GM21576 (cell line): ENCODE measurements at regions not wholly inside any gene's neighbourhood (a gene's known extent, or its start where the extent isn't known, plus 50 kb on each side); places are given as distances from the start of the nearest gene placed in this dataset.
"Not testable (repeated sequence)": the region's sequence is repeated elsewhere in the genome, so short reads cannot be mapped to it uniquely, and the experiment has no call there.

ENCODE experiments used
- ATAC-seq: cut with Tn5 transposase; IDR thresholded peaks from one replicate; pipeline ENCODE4 v1.9.1; 2021; ENCODE audit warnings: mild to moderate bottlenecking, moderate library complexity; ENCODE audit not compliant: unreplicated experiment

GRCh38 chr2:221775096-221775495 is 203.0 kb upstream of the EPHA4 start:
- no peak for ATAC-seq

GRCh38 chr2:221774136-221774535 is 202.0 kb upstream of the EPHA4 start:
- ATAC-seq = no peak

GRCh38 chr2:221771297-221771696 is 199.2 kb upstream of the EPHA4 start:
- no peak for ATAC-seq

GRCh38 chr2:221767106-221768012 is 195.3 kb upstream of the EPHA4 start:
- ATAC-seq = no peak

GRCh38 chr2:221762496-221762895 is 190.4 kb upstream of the EPHA4 start:
- no peak for ATAC-seq

GRCh38 chr2:221761260-221761659 is 189.2 kb upstream of the EPHA4 start:
- ATAC-seq = no peak

GRCh38 chr2:221758076-221758475 is 186.0 kb upstream of the EPHA4 start:
- ATAC-seq = no peak

GRCh38 chr2:221753401-221753800 is 181.3 kb upstream of the EPHA4 start:
- no peak for ATAC-seq

DNA sequence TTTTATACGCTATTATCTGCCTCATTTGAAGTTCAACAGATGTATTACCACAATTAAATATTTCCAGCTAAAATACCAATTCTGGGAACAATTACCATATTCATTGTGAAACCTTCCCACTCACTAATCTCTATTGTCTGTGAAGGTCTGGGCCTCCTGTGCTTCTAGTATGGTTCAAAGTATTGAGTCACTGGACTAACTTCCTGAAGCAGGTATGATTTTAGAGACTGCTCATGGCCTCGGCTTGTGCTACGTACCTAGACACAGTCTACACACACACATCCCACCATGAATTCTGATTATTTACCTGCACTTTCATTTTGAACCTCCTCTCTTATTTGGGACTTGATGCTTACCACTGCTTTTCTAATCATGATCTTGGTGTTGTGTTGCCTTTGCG is 180.7 kb upstream of the EPHA4 start:
- no peak for ATAC-seq

DNA sequence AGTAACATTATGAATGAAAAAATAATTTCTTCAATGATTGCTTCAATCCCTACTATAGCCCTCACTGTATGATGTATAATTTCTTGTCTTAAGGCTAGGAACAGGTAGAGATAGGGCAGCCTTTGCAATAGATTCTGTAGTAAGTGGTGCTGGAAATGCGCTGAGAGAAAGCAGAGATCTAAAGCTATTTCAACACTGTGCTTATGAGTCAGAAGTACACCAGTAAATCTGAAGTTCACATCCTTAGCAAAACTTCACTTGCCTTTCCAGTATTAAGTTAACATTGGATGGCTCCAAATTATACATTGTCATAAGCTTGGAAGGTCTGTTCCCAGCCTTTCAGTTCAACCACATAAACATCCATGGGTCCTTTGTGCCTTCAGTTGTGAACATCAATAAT is 178.2 kb upstream of the EPHA4 start:
- no peak for ATAC-seq

DNA sequence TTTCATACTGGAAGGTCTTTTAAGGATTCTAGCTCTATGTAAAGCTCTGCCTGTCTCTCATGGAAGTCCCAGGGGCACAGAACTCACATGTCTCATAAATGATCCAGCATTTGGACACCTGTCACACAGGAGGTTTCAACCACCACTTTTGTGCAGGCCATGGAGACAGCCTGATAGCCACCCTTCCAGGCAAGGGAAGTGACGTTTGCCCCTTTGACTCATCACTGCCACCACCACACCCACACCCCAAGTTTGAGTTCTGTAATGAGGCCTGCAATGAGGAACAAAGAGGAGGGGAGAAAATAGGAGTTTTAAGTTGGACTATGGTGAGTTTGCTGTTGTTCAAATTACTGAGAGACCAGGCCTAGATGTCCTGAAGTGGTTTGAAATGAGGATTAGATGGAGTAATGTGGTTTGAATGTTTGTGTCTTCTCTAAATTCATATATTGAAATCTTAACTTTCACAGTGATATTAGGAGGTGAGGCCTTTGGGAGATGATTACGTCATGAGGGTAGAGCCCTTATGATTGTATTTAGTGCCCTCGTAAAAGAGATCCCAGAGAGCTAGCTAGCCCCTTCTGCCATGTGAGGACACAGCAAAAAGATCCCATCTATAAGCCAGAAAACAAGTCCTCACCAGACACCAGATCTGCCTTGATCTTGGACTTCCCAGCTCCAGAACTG is 175.3 kb upstream of the EPHA4 start:
- ATAC-seq = peak; percentile 70

DNA sequence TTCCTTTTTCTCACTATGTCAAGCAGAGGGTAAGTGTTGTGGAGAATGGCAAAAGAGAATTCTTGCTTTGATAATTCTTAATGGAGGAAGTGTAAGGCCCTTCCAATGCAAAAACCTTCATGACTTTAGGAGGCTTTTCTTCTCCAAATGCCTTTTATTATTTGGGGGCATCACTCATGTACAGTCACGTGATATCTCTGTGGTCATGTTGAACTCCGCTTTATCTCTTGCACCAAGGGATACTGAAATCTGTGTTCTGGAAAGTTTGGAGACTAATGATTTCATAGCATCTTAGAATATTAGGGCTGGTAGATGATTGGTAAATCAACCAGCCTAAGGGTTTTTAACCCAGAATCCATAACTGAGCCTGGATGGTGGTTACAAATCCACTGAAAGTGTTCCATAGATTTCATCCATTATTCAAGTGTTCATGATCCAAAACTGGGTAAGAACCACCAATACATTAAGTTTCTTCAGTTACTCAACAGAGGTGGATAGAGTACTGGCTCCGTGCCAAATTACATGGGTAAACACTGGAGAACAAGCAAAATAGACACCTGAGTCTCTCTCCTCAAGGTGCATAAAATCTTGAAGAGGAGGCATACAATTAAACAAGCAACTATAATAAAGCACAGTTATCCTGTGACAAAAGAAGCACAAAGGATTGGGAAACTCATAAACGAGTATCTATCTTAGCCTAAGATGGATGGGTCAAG is 169.6 kb upstream of the EPHA4 start:
- ATAC-seq = no peak

- ATAC-seq = peak; percentile 78
Measured at GRCh38 chr2:221731432-221732145, 159.5 kb upstream of the EPHA4 start.

DNA sequence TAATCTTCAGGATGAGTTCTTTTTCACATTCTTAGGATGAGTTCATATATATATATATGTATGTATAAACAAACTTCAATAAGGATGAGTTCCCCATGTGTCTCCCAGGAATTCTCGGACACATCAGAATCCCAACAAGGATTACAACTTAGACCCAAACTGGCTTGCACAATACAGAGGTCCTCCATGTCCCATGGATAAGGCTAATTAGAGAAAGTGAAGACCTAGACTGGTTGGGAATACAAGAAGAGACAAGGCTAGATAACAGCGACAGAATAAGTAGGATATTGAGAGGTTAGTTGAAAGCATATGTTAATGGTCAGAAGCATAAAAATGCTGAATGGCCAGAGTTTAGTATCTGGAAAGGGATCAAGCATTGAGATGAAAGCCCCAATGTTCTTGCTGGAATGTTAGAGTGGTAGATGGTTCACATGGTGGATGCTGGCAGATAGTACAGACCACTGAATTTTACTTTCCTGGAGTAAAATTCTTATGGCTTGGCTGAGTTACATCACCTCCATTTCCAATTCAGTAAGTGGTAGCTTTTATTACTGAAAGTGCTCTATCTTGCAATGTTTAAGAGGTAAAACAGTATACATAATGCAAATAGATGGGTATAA is 154.9 kb upstream of the EPHA4 start:
- no peak for ATAC-seq

DNA sequence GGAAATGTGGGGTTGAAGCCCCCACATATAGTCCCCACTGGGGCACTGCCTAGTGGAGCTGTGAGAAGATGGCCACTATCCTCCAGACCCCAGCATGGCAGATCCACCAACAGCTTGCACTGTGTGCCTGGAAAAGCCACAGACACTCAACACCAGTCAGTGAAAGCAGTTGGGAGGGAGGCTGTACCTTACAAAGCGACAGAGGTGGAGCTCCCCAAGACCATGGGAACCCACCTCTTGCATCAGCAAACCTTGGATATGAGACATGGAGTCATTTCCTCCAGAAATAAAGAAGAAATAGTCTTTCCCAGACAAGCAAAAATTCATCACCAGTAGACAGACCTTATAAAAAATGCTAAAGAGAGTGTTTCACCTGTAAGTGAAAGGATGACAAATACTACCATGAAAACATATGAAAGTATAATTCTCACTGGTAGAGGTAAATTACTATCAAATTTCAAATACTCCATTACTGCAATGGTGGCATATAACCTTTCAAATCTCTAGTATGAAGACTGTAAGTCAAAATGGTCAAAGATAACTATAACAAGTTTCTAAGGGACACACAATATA is 152.6 kb upstream of the EPHA4 start:
- ATAC-seq = no peak

- ATAC-seq = not testable (repeated sequence)
Measured at GRCh38 chr2:221724117-221724516, 152.0 kb upstream of the EPHA4 start.

DNA sequence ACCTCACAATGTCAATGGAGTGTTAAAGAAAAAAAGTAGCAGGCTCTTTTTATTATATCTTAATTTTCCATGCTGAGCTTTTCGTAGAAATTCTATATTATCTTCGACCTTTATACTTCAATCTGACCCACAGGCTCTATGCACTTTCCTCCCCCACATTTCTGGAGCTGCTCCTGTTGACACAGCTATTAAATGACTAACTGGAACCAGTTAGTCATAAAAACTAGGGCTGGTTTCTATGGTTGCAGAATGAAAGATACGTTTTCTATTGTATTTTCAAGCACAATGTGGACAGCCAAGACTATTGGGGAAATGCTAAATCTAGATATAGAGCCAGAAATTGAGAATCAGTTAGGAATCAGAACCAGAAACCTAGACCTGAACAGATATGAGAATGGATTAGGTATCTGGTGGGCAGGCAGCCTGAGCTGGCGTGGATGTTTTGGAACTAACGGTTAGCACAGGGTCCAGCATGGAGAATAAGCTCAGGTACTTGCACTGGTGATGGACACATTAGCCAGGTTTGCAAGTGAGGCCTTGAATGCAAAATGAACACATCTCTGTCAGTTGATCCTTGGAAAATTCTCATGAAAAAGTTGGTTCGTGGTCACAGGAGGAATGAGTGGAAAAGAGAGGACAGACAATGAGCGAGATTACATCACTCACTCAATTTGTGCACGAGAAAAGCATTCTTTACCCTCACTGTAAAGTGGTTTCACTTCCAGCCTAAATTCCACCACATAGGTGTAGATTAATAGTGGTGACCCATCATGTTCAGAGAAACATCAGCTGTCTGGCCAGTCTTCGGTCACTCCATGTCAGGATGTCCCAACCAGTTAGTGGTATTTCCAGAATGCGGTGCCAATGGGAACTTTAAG is 144.6 kb upstream of the EPHA4 start:
- no peak for ATAC-seq

GRCh38 chr2:221715523-221716247 is 143.6 kb upstream of the EPHA4 start:
- ATAC-seq = no peak

DNA sequence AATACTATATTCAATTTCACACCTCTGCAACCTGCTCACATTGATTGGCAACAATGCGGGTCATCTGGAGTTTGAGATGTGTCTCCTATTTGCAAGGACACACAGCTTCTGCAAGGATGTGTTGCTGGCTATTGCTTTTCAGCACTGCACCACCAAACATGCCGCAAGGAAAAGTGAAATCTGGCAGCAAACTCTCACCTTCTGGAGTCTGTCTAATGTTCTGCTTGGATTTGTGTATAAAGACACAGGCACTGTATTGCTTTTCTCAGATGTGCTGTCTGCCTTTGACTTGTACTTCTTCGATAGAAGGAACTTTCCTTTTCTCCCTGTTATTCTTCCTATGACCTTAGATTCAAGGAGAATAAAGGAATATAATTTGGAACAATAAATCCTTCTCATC is 138.6 kb upstream of the EPHA4 start:
- no peak for ATAC-seq
